Mesothelial cell of epicardium (in vitro differentiated cells): ENCODE measurements at regions not wholly inside any gene's neighbourhood (a gene's known extent, or its start where the extent isn't known, plus 50 kb on each side); places are given as distances from the start of the nearest gene placed in this dataset.

ENCODE experiments used
- DNase-seq, 2 experiments: peaks; one replicate each; pipeline ENCODE4 v3.0.0; 2021; ENCODE audit warnings: low spot score in 2 of 2; ENCODE audit not compliant: unreplicated experiment in 2 of 2
- H3K27ac Mint-ChIP-seq: 2 replicates; pipeline ENCODE4 v1.8.0; 2021; ENCODE audit warnings: mixed read lengths
- H3K27me3 Mint-ChIP-seq: 2 replicates; pipeline ENCODE4 v1.8.0; 2021; ENCODE audit warnings: low read depth, mixed read lengths
- H3K36me3 Mint-ChIP-seq: 2 replicates; pipeline ENCODE4 v1.8.0; 2021; ENCODE audit warnings: mixed read lengths
- H3K4me1 Mint-ChIP-seq: 2 replicates; pipeline ENCODE4 v1.8.0; 2021; ENCODE audit warnings: mixed read lengths
- H3K4me3 Mint-ChIP-seq: 2 replicates; pipeline ENCODE4 v1.8.0; 2021; ENCODE audit warnings: mild to moderate bottlenecking, moderate library complexity, mixed read lengths
- H3K9me3 Mint-ChIP-seq: 2 replicates; pipeline ENCODE4 v1.8.0; 2021; ENCODE audit warnings: mixed read lengths
- TF ChIP-seq, protein P1 (sequence below): fragments of 200-600 bp; sonication (generic); IDR thresholded peaks from one replicate; pipeline ENCODE4 v1.5.0; 2021; ENCODE audit warnings: antibody characterized with exemption; ENCODE audit not compliant: unreplicated experiment

DNA sequence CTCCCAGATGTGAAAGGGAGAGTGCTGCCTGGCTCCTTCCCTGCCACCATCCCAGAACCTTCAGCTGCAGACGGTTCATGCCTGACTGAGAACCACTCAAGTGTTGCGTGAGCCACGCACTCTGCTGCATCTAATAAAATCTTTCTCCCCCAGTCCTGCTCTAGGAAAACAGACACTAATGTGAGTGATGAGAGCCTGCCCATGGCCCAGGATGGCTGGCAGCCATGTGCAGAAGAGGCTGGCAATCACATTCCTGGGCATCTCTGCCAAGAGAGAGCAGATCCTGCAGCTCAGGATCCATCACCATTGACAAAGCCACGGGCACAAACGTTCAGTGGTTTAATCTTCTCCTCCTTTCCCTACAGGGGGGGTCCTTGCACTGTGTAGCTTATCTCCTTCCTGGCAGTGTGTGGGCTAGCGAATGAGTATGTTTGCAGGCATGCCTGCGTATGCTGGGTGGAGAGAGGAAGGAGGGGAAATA lies 477.5 kb downstream of the SLC4A3 start:
- Mint-ChIP-seq H3K27ac (no peak overlapping the region), H3K9me3 (no peaks in the 10 kb centered on the region), H3K4me1 (peaks cover 12% of the 10 kb centered on the region), H3K4me3 (no peak overlapping the region), H3K27me3 (peaks cover 29% of the 10 kb centered on the region), H3K36me3 (no peaks in the 10 kb centered on the region)
- TF ChIP-seq, protein P1, sequence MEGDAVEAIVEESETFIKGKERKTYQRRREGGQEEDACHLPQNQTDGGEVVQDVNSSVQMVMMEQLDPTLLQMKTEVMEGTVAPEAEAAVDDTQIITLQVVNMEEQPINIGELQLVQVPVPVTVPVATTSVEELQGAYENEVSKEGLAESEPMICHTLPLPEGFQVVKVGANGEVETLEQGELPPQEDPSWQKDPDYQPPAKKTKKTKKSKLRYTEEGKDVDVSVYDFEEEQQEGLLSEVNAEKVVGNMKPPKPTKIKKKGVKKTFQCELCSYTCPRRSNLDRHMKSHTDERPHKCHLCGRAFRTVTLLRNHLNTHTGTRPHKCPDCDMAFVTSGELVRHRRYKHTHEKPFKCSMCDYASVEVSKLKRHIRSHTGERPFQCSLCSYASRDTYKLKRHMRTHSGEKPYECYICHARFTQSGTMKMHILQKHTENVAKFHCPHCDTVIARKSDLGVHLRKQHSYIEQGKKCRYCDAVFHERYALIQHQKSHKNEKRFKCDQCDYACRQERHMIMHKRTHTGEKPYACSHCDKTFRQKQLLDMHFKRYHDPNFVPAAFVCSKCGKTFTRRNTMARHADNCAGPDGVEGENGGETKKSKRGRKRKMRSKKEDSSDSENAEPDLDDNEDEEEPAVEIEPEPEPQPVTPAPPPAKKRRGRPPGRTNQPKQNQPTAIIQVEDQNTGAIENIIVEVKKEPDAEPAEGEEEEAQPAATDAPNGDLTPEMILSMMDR = no peak
- no peak for DNase-seq

DNA sequence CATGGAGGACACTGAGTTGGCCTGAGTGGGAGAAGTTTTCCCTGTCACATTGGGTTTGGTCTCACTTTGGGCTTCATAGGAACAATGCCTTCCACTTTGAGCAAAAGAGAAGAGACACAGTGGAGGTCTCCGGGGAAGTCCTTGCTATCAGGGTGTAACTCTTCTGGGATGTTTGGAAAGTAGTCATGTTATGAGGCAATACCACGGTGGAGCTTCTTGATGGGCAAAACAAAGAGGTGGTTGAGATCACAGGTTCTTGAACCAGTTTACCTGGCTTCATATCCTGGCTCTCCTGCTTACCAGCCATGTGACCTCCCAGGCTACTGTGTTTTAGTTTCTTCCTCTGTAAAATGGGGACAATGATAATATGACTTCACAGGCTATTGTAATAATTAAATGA lies 478.6 kb downstream of the SLC4A3 start:
- Mint-ChIP-seq H3K4me1 (peaks cover 12% of the 10 kb centered on the region), H3K27me3 (peaks cover 35% of the 10 kb centered on the region), H3K9me3 (no peaks in the 10 kb centered on the region), H3K27ac (no peak overlapping the region), H3K4me3 (no peak overlapping the region), H3K36me3 (no peaks in the 10 kb centered on the region)
- no peak for DNase-seq
- TF ChIP-seq, protein P1 = no peak

DNA sequence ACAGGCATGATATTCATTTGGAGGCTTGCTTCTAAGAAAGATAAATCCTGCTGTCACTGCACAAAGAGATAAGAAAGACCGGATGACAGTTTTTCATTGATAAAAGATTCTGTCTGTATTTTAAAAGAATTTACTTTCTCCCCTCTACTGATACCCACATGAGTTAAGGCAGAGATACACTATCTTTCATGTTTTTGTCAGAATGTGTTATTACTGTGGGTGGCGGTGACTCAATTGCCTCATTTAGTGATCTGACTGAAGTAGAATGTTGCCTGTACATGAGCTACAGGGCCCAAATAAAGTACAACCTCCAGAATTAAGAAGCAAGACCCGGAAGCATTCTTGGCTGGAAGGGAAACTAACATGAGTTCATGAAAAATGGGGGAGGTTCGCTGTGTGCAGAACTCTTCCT lies 480.0 kb downstream of the SLC4A3 start:
- peaks cover 12% of the 10 kb centered on the region for H3K4me1 Mint-ChIP-seq

DNA sequence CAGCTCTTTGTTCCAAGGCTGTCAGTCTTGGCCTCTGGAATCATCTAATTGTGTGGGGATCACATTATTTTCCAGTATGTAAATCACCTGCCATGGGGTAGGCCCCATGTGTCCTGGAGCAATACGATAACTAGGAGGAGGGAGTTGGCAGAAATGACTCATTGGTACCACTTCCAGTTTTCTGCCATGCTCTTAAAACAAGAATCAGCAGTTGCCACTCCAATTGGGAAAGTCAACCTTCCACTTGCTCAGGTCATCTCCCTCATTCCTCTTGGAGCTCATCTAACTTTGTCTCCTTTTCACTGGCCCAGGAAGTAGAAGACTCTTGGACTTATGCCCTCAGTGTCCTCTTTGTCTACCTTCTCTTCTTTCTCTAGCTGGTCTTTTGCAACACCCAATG lies 487.0 kb downstream of the SLC4A3 start:
- no peak overlapping the region for H3K27ac Mint-ChIP-seq
- H3K36me3 Mint-ChIP-seq = peaks cover 8% of the 10 kb centered on the region
- TF ChIP-seq, protein P1 = no peak
- H3K4me3 Mint-ChIP-seq = no peak overlapping the region
- peaks cover 33% of the 10 kb centered on the region for H3K9me3 Mint-ChIP-seq
- H3K27me3 Mint-ChIP-seq = peaks cover 9% of the 10 kb centered on the region
- no peak for DNase-seq
- no peaks in the 10 kb centered on the region for H3K4me1 Mint-ChIP-seq

More for the DNA sequence above, 480.0 kb downstream of the SLC4A3 start:
- no peaks in the 10 kb centered on the region for H3K9me3 Mint-ChIP-seq
- no peak overlapping the region for H3K27ac Mint-ChIP-seq
- DNase-seq = no peak
- H3K36me3 Mint-ChIP-seq = no peaks in the 10 kb centered on the region
- TF ChIP-seq, protein P1 = no peak
- peaks cover 38% of the 10 kb centered on the region for H3K27me3 Mint-ChIP-seq
- H3K4me3 Mint-ChIP-seq = no peak overlapping the region

DNA sequence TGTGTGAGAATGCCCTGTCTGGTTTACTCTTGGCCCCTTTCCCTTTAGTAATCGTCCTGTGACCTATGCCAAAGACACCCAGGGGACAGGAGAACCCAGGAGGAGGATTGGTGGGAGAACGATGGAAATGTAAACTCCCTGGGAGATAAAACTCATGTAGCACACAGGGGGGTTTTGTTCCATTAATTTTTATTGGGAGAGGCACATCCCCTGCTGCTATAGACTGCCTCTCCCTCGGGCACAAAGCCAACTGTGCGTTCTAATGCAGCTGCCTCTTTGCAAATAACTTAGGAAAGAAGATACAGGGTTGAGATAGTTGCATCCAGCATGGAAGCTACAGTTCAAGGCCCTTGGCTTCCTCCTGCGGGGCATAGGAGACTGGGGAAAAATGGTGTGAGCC lies 489.6 kb downstream of the SLC4A3 start:
- no peak overlapping the region for H3K4me3 Mint-ChIP-seq
- TF ChIP-seq, protein P1 = no peak
- H3K27me3 Mint-ChIP-seq = no peaks in the 10 kb centered on the region
- peaks cover 8% of the 10 kb centered on the region for H3K36me3 Mint-ChIP-seq
- H3K4me1 Mint-ChIP-seq = no peaks in the 10 kb centered on the region
- H3K9me3 Mint-ChIP-seq = peaks cover 33% of the 10 kb centered on the region
- no peak overlapping the region for H3K27ac Mint-ChIP-seq
- DNase-seq = no peak

DNA sequence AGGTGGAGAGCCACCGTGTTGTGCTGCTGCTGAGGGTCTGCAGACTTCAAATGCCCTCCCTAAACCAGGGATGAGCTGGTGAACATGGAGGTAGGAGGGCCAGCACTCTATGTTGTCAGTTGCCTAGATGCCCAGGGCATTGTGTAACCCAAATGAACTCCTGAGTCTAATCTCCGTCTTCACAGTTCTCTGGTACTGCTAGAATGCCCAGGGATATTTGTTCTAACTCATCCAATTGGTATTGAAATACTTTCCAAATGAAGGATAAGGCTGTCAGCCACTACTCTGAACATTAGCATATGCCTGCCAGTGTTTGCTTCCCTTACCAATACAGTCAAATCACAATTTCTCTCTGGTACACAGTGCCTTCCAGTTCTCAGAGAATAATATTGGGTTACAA lies 492.6 kb downstream of the SLC4A3 start:
- Mint-ChIP-seq H3K9me3 (peaks cover 20% of the 10 kb centered on the region), H3K27ac (no peak overlapping the region), H3K36me3 (no peaks in the 10 kb centered on the region), H3K4me3 (no peak overlapping the region), H3K27me3 (no peaks in the 10 kb centered on the region), H3K4me1 (no peaks in the 10 kb centered on the region)
- no peak for DNase-seq
- TF ChIP-seq, protein P1 = no peak
